IPS-NIHi11 (cell line): ENCODE measurements at regions not wholly inside any gene's neighbourhood (a gene's known extent, or its start where the extent isn't known, plus 50 kb on each side); places are given as distances from the start of the nearest gene placed in this dataset.
A peak's percentile ranks its signal among the peaks of the same experiment; 100 is the strongest.
"Not testable (repeated sequence)": the region's sequence is repeated elsewhere in the genome, so short reads cannot be mapped to it uniquely, and the experiment has no call there.

Source experiments
- DNase-seq: peaks from one replicate; pipeline ENCODE4 v3.0.0; 2012; ENCODE audit warnings: mixed read lengths, low spot score

GRCh38 chr5:29042152-29042551, 2003.8 kb upstream of the CDH9 start:
- DNase-seq = peak; percentile 7

- DNase-seq = no peak
Observed at GRCh38 chr5:29040404-29040803, 2002.0 kb upstream of the CDH9 start.

- DNase-seq = no peak
Observed at GRCh38 chr5:29039994-29040393, 2001.6 kb upstream of the CDH9 start.

DNA sequence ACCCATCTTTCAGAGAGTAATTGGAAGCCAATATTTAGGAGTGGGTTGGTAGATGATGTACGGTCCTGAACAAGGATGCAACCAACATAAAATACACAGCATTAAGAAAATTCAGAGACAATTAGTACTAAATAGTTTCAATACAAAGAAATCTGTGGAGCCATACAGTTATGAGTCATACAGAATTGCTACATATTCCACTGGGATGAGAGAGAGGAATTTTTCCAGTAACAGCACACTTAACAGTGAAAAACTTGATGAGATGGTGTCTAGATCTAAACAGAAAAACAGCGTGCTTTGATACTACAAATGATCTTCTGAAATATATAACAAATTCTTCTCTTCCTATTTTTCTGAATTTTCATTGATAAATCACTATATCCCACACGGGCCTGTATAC, 1999.3 kb upstream of the CDH9 start:
- DNase-seq = no peak

- no peak for DNase-seq
Observed at GRCh38 chr5:29024052-29024451, 1985.7 kb upstream of the CDH9 start.

DNA sequence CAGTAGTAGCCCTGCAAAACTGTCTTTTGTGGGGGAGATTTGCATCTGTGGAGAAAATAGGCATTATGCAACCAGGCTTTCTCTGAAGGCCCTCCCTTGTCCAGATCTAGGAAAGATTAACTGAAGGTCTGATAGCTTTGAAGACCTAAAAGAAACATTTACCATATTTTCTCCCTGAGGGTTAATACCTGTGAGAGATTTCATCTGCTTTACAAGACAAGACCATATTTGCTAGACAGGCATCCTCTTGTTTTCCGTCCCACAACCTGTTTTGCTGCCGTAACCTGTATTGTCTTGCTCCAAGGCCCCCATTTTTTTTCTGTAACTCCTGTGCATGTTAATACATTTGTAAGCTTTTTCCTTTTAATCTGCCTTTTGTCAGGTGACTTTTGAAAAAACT, 1985.2 kb upstream of the CDH9 start:
- DNase-seq = no peak

DNA sequence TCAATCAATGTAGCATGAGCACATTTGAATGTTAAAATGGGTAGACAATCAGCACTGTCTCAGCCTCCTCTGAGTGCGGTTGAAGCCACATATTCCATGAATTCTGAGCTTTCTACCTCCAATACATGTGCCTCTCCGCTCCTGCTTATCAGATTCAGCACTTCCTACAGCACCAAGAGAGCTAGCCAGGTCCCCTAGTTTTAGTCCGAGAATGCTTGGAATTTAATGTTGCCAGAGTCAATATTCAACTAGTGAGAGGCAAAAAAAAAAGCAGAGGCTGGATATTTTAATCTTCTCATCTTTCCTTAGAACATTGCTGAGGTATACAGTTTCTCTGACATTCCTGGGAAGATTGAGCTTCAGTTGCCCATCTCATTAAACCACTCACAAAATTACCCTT, 1979.1 kb upstream of the CDH9 start:
- no peak for DNase-seq

GRCh38 chr5:29016067-29016466, 1977.7 kb upstream of the CDH9 start:
- DNase-seq = no peak

DNA sequence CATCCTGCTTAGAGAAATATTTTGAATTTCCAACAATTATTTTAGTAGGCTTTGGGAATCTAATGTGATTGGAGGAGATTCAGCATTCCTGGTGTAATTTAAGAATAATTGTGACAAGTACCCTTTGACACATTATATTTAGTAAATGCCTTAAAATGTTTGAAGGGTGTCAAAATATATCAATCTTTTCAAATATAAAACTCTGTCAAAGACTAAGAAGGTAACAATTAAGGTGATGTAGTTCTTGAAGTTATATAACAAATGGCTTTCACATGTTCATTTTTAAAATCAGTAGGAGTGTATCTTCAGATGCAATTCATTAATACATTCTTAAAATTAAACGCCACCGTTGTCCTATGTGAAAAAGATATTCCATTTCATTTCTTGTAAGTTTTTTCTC, 1977.1 kb upstream of the CDH9 start:
- DNase-seq = no peak

GRCh38 chr5:29005386-29005785, 1967.0 kb upstream of the CDH9 start:
- DNase-seq = peak; percentile 17

DNA sequence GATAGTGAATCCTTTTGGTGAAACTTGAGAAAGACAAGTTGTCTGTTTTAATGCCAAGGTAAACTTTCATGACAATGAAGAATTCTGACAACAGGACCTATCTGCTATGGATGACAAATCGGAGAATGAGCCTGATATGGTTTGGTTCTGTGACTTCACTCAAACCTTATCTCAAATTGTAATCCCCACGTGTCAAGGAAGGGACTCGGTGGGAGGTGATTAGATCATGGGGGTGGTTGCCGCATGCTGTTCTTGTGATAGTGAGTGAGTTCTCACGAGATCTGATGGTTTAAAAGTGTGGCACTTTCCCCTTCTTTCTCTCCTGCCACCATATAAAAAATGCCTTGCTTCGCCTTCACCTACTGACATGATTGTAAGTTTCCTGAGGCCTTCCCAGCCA, 1964.1 kb upstream of the CDH9 start:
- DNase-seq = no peak

- peak; percentile 28 for DNase-seq
Observed at GRCh38 chr5:29001666-29002065, 1963.3 kb upstream of the CDH9 start.

GRCh38 chr5:28984639-28985038, 1946.3 kb upstream of the CDH9 start:
- DNase-seq = no peak

GRCh38 chr5:28975508-28975907, 1937.1 kb upstream of the CDH9 start:
- DNase-seq = no peak

DNA sequence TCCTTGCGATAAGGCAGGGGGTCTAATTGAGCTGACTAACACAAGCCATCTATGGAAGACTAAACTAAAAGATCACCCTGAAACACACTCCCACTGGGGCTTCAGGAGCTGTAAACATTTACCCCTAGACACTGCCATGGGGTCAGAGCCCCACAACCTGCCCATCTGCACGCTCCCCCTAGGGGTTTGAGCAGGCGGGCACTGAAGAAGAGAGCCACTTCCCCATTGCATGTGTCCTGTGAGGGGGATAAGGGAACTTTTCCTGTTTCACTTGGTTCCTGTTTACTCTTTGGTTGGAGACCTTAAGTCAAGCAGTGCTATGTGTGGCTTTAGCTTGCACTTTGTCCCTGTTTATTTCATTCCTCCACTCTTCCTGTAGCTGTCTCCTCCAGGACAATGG, 1929.5 kb upstream of the CDH9 start:
- DNase-seq = no peak

- DNase-seq = no peak
Observed at GRCh38 chr5:28961816-28962215, 1923.4 kb upstream of the CDH9 start.

GRCh38 chr5:28958581-28958980, 1920.2 kb upstream of the CDH9 start:
- DNase-seq = no peak

DNA sequence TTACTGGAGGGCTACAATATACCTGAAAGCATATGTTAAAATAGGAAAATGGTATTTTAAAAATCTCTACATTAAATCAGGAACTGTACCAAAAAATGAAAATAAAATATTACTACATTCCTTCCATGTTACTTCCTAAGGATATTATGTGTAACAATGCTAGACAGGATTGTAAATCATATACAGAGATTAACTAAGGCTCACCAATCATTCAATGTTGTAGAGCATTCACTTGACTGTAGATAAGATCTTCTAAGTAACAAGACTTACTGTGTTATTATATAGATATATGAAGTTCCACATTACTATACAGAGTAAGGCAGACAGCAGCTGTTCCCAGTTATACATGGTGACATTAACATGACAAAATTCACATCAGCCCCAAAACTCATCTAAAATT, 1919.1 kb upstream of the CDH9 start:
- no peak for DNase-seq

DNA sequence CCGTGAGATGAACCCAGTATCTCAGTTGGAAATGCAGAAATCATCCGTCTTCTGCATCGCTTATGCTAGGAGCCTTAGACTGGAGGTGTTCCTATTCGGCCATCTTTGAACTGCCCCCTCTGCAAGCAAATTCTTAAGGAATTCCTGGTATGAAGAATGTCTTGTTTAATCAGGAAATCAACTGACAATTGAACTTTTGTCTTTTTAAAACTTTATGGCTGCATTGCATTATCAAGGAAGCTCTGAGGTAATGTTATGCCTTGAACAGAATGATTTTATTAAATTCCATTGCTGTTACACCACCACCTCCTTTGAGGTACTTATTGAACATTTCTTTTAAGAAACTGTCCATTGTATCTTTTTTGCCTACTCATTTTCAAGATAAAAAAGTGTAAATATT, 1915.7 kb upstream of the CDH9 start:
- DNase-seq = no peak

DNA sequence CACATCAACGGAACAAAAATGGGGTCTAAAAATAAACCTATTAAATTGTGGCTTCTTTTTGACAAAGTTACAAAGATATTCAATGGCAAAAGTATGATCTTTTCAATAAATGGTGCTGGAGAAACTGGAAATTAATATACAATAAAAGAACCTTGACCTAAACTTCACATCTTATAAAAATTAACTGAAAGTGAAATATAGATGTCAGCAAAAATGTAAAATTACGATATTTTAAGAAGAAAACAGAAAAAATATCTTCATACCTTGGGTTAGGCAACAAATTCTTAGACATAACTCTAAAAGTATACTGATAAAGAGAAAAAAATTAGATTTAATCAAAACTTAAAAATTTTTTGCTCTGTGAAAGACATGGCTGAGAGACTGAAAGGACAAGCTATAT, 1909.5 kb upstream of the CDH9 start:
- DNase-seq = no peak

DNA sequence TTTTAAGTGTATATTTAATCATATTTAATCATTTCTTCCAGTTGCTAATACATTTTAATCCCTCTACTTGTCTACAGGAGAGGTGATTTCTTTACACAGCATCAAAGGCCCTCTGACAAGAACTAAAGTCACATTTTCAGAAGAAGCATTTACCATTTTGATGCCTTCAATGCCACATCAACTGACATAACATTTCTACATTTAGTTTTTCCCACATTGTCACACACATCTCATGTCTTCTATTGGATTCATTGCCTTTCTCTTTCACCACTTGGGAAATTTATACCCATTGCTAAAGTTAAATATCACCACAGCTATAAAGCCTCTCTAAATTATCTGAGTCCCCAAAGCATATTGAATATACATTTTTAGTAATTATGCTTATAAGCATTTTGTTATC, 1907.5 kb upstream of the CDH9 start:
- no peak for DNase-seq

GRCh38 chr5:28929366-28929765, 1891.0 kb upstream of the CDH9 start:
- DNase-seq = not testable (repeated sequence)

DNA sequence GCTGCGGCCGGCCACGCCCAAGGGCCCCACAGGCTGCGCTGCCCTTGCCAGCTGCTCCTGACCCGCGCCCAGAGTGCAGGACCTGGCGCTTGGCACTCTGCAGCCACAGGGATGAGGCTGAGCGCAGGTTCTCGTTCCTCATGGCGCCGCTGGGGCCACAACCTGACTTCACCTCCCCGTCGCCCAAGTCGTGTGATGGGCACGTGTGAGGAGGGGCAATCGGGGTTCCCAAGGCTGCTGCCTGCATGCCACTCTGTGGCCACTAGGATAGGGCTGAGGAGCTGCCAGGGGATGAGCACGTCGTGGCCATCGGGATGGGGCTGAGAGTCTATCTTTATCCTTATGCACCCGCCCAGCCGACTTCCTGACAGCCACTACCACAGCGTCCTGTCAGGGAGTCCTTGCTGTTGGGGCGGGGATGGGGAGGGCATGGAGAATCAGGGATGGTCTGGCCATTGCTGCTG, 1890.0 kb upstream of the CDH9 start:
- not testable (repeated sequence) for DNase-seq

- no peak for DNase-seq
Observed at GRCh38 chr5:28927559-28928326, 1889.4 kb upstream of the CDH9 start.
